22Rv1 (cell line): ENCODE measurements at regions not wholly inside any gene's neighbourhood (a gene's known extent, or its start where the extent isn't known, plus 50 kb on each side); places are given as distances from the start of the nearest gene placed in this dataset.

Experiments
- H3K27ac ChIP-seq: fragments of 450-650 bp; 2 replicates; pipeline ENCODE4 v1.5.1; 2017
- ZFX ChIP-seq: fragments of 450-650 bp; IDR thresholded peaks from 2 replicates; pipeline ENCODE4 v1.6.1; 2017; ENCODE audit warnings: antibody characterized with exemption, borderline replicate concordance
- TF ChIP-seq, protein P1 (sequence below): fragments of 450-650 bp; IDR thresholded peaks from 2 replicates; pipeline ENCODE4 v1.5.1; 2017; ENCODE audit warnings: mild to moderate bottlenecking

- no peak overlapping the region for H3K27ac ChIP-seq
Observed at GRCh38 chr2:66802877-66803276, 368.0 kb downstream of the MEIS1 start.

GRCh38 chr2:66803726-66804125 lies 368.8 kb downstream of the MEIS1 start:
- TF ChIP-seq ZFX: no peak
- TF ChIP-seq, protein P1, sequence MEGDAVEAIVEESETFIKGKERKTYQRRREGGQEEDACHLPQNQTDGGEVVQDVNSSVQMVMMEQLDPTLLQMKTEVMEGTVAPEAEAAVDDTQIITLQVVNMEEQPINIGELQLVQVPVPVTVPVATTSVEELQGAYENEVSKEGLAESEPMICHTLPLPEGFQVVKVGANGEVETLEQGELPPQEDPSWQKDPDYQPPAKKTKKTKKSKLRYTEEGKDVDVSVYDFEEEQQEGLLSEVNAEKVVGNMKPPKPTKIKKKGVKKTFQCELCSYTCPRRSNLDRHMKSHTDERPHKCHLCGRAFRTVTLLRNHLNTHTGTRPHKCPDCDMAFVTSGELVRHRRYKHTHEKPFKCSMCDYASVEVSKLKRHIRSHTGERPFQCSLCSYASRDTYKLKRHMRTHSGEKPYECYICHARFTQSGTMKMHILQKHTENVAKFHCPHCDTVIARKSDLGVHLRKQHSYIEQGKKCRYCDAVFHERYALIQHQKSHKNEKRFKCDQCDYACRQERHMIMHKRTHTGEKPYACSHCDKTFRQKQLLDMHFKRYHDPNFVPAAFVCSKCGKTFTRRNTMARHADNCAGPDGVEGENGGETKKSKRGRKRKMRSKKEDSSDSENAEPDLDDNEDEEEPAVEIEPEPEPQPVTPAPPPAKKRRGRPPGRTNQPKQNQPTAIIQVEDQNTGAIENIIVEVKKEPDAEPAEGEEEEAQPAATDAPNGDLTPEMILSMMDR: no peak
- no peak overlapping the region for H3K27ac ChIP-seq

More at GRCh38 chr2:66802877-66803276, 368.0 kb downstream of the MEIS1 start:
- TF ChIP-seq, protein P1: no peak
- no peak for TF ChIP-seq ZFX

GRCh38 chr2:66805016-66805865 lies 370.3 kb downstream of the MEIS1 start:
- no peak overlapping the region for H3K27ac ChIP-seq
- TF ChIP-seq ZFX: no peak
- TF ChIP-seq, protein P1: no peak

DNA sequence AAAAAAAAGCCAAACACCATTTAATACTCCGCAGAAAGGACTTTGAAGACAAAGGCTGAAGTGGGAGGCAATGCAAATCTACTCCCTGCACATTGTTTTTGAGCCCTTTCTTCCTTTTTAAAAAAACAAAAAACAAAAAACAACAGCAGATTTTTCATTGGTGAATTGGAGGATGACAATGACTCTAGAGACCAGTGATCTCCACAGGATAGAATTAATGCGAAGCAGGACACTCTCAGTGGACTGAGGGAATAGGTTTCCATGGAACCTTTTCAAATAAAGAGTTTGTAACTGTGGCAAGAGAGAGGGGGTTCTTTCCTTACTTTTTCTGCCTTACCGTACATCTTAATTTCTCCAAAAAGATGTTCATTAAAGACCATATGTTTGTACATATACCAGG lies 371.0 kb downstream of the MEIS1 start:
- no peak for TF ChIP-seq ZFX
- TF ChIP-seq, protein P1: no peak
- H3K27ac ChIP-seq: no peak overlapping the region

- TF ChIP-seq, protein P1: no peak
- TF ChIP-seq ZFX: no peak
- no peak overlapping the region for H3K27ac ChIP-seq
Observed at GRCh38 chr2:66813525-66813924, 378.6 kb downstream of the MEIS1 start.

GRCh38 chr2:66813976-66814375 lies 379.1 kb downstream of the MEIS1 start:
- H3K27ac ChIP-seq: no peak overlapping the region
- TF ChIP-seq, protein P1: no peak
- no peak for TF ChIP-seq ZFX

DNA sequence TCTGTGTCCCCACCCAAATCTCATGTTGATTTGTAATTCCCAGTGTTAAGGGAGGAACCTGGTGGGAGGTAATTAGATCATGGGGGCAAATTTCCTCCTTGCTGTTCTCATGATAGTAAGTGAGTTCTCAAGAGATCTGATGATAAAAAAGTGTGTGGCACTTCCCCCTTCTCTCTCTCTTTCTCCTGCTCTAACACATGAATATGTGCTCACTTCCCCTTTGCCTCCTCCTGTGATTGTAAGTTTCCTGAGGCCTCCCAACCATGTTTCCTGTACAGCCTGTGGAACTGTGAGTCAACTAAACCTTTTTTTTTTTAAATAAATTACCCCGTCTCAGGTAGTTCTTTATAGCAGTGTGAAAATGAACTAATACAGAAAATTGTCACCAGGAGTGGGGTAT lies 380.0 kb downstream of the MEIS1 start:
- no peak overlapping the region for H3K27ac ChIP-seq
- TF ChIP-seq, protein P1: no peak
- TF ChIP-seq ZFX: no peak
